ENCODE measurements at regions not wholly inside any gene's neighbourhood (a gene's known extent, or its start where the extent isn't known, plus 50 kb on each side); places are given as distances from the start of the nearest gene placed in this dataset.

DNA sequence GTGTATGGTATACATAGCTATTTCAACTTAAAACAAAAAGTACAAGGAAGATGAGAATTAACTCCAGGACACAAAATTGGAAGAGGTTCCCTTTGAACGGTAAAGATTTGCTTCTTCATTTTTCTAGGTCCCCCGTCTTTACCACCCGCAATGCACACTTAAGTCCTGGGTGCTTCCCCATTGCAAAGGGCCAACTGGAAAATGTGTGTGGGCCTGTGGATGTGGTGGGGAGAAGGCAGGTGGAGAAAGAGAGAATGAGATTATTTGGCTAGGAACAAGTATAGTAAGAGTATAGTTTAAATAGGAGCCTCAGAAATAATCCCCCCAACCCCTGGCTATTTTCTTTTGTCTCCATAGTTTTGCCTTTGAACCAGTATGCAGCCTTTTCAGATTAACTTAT, 115.4 kb downstream of the HLX start:
- intact Hi-C loops (cut with micrococcal nuclease; ENCODE audit: unreplicated experiment), result no loop called here
- H3K4me3 ChIP-seq (ENCODE audit: low read depth, low read length, poor library complexity, severe bottlenecking), result no peak overlapping the region
- no peaks in the 10 kb centered on the region for H3K4me1 ChIP-seq (ENCODE audit: insufficient read depth, low read length, poor library complexity, severe bottlenecking)
- ChIA-PET POLR2A (no interaction called here), CTCF (ENCODE audit: unreplicated experiment) (no interaction called here)
- no TSS peak for BruUV-seq (replicated peaks)
- no peaks in the 10 kb centered on the region for H4K20me1 ChIP-seq (ENCODE audit: insufficient read depth, low read length)
- no peaks in the 10 kb centered on the region for H3K9me2 ChIP-seq (ENCODE audit: insufficient read depth, low read length)
- no peak for DNase-seq (ENCODE audit: low spot score)
- no peak overlapping the region for H3K4me2 ChIP-seq (ENCODE audit: low read length)
- no peaks in the 10 kb centered on the region for H3K79me2 ChIP-seq (ENCODE audit: insufficient read depth, low read depth, low read length)
- H3K27ac ChIP-seq (ENCODE audit: low read depth, low read length, poor library complexity, severe bottlenecking), result no peak overlapping the region
- H3K36me3 ChIP-seq (ENCODE audit: insufficient read depth, low read length), result no peaks in the 10 kb centered on the region
- no peak overlapping the region for H2AFZ ChIP-seq (ENCODE audit: low read length)
- H3K9me3 ChIP-seq (ENCODE audit: low read length), result no peaks in the 10 kb centered on the region
- TF ChIP-seq EZH2phosphoT487 (IDR thresholded peaks at IDR 0.05; ENCODE audit: borderline replicate concordance, low read depth, low read length), result no peak
- TF ChIP-seq CTCF (conservative IDR thresholded peaks at IDR 0.05; ENCODE audit: low read length), result no peak

GRCh38 chr1:220997791-220998190, 118.5 kb downstream of the HLX start:
- CTCF ChIA-PET (ENCODE audit: unreplicated experiment), result no interaction called here
- no peak for TF ChIP-seq CTCF (conservative IDR thresholded peaks at IDR 0.05; ENCODE audit: low read length)
- TF ChIP-seq EZH2phosphoT487 (IDR thresholded peaks at IDR 0.05; ENCODE audit: borderline replicate concordance, low read depth, low read length), result no peak
- intact Hi-C loops (cut with micrococcal nuclease; ENCODE audit: unreplicated experiment), result no loop called here

DNA sequence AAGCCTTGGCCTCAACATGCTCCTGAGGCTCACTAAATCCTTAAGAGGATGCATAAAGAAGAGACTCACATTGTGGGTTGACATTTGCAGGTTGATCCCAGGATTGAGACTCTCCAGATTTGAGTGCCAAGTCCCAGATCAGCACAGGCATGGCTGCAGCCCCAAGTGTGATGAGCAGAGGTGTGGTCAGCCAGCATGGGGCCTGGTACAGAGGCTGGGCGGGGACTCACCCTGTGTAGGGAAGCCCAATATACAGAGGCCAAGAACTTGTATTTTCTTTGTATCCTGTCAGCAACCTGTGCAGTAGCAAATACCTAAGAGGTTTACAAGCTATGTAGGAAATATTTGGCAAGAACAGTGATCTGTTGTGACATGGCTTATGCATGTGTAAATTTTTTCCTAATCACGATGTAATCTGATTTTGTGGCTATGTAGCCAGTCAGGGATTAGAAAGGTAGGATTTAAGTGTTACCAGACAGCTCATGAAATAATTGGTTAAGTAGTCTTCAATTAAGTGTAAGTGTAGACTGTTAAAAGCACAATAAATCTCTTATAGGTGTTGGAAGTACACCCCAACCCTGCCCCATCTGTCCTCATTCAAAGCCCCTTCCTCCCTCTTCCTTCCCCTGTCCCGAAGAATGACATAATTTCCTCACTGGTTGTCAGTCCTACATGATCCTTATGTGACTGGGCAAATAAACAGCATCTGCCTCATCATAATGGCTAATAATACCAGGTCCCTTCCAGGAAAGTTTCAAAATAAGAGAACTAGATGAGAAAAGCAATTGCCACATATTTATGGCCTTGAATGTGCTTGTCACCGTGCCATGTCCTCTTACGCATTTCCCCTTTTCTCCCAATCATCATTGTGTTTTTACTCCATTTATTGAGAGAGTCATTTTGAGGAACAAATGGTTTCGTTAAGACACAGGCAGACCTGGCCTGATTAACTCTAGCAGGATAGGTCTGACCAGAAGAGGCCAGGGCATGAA, 120.9 kb downstream of the HLX start:
- BruUV-seq (replicated peaks), result no TSS peak
- intact Hi-C loops (cut with micrococcal nuclease; ENCODE audit: unreplicated experiment), result loop anchor here (2.0 kb wide), 1 partner anchor 39 kb away; no protein-coding TSS in a partner anchor
- Histone ChIP-seq H3K4me2 (ENCODE audit: low read length) (no peak overlapping the region), H3K9me2 (ENCODE audit: insufficient read depth, low read length) (no peaks in the 10 kb centered on the region), H2AFZ (ENCODE audit: low read length) (no peak overlapping the region), H3K36me3 (ENCODE audit: insufficient read depth, low read length) (no peaks in the 10 kb centered on the region), H3K79me2 (ENCODE audit: insufficient read depth, low read depth, low read length) (no peaks in the 10 kb centered on the region), H3K4me3 (ENCODE audit: low read depth, low read length, poor library complexity, severe bottlenecking) (no peak overlapping the region), H4K20me1 (ENCODE audit: insufficient read depth, low read length) (no peaks in the 10 kb centered on the region), H3K9me3 (ENCODE audit: low read length) (no peaks in the 10 kb centered on the region), H3K4me1 (ENCODE audit: insufficient read depth, low read length, poor library complexity, severe bottlenecking) (no peaks in the 10 kb centered on the region), H3K27ac (ENCODE audit: low read depth, low read length, poor library complexity, severe bottlenecking) (no peak overlapping the region)
- DNase-seq (ENCODE audit: low spot score), result no peak
- TF ChIP-seq CTCF (conservative IDR thresholded peaks at IDR 0.05; ENCODE audit: low read length), result no peak
- TF ChIP-seq EZH2phosphoT487 (IDR thresholded peaks at IDR 0.05; ENCODE audit: borderline replicate concordance, low read depth, low read length), result no peak
- ChIA-PET CTCF (ENCODE audit: unreplicated experiment) (no interaction called here), POLR2A (no interaction called here)

More at GRCh38 chr1:220997791-220998190, 118.5 kb downstream of the HLX start:
- Histone ChIP-seq H3K9me3 (ENCODE audit: low read length) (no peaks in the 10 kb centered on the region), H4K20me1 (ENCODE audit: insufficient read depth, low read length) (no peaks in the 10 kb centered on the region), H3K79me2 (ENCODE audit: insufficient read depth, low read depth, low read length) (no peaks in the 10 kb centered on the region), H3K36me3 (ENCODE audit: insufficient read depth, low read length) (no peaks in the 10 kb centered on the region), H3K4me3 (ENCODE audit: low read depth, low read length, poor library complexity, severe bottlenecking) (no peak overlapping the region), H3K27ac (ENCODE audit: low read depth, low read length, poor library complexity, severe bottlenecking) (no peak overlapping the region), H3K9me2 (ENCODE audit: insufficient read depth, low read length) (no peaks in the 10 kb centered on the region), H3K4me2 (ENCODE audit: low read length) (no peak overlapping the region), H3K4me1 (ENCODE audit: insufficient read depth, low read length, poor library complexity, severe bottlenecking) (no peaks in the 10 kb centered on the region), H2AFZ (ENCODE audit: low read length) (no peak overlapping the region)
- BruUV-seq (replicated peaks), result no TSS peak
- no peak for DNase-seq (ENCODE audit: low spot score)
- POLR2A ChIA-PET, result no interaction called here
